Globus pallidus (tissue), 1 donor: ENCODE measurements at regions not wholly inside any gene's neighbourhood (a gene's known extent, or its start where the extent isn't known, plus 50 kb on each side); places are given as distances from the start of the nearest gene placed in this dataset.
"Not testable (repeated sequence)": the region's sequence is repeated elsewhere in the genome, so short reads cannot be mapped to it uniquely, and the experiment has no call there.

ENCODE experiments used
- DNase-seq: peaks from one replicate; pipeline ENCODE4 v3.0.0-alpha.2; 2015; ENCODE audit warnings: low spot score

DNA sequence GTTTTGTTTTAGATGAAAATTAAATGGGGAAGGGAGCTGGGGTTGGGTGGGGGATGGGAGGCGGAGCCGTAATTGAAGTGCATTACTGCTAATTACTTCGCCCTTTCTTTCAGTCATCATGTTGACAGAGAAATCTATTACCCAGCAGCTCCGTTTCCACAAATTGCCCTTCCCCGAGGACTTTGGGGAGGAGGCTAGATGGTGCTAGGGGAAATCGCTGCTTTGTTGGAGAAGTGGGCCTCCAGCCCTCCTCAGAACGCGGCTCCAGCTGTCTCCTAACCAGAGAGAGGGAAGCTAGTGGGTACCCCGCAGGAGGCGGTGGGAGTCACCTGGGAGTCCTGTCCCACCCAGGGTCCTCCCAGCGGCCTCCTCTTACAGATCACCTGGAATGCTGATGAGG lies 130.9 kb upstream of the MYCN start:
- DNase-seq: no peak

DNA sequence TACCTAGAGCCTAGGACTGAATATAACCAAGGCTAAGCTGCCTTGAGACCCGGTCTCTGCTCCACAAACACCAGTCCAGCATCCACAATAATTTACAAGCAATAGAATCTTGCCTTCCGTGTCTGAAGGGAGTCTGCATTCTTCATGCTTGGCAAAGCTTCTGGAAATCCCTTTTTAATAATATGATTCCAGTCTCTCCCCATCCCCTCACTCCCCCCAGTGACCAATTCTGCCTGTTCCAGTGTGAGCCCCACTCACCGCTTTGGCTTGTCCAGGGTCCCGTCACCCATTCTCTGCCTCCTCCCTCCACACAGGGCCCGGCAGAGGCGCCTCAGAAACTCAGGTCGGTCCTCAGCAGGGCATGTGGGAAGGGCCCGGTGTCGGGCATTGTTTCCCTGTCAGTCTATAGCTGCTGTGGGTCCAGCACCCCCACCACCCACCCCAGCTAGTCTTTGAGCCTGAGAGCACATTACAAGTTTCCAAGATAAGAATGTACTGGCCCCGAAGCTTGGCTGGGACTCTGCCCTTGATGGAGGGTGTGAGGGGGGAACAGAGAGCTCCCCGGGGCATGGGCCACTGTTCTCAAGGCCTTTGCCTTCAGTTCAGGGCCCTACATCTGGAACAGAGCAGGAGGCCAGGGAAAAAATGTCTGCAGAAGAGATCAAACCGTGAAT lies 129.7 kb upstream of the MYCN start:
- no peak for DNase-seq

DNA sequence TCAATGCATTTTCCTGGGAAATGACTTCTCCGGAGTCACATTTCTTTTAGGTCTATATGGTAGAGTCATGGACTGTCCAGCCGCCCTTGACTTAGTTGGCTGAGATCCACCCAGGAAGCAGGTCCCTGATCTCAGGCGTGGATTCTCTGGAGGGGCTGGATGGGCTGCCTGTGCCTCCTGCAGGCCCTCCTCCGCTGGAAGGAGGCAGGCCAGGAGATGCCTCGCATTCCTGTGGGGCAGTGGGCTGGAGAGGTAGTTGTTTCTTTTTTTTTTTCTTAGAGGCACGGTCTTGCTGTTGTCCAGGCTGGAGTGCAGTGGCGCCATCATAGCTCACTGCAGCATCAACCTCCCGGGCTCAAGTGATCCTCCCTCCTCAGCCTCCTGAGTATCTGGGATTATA lies 129.0 kb upstream of the MYCN start:
- DNase-seq: no peak

DNA sequence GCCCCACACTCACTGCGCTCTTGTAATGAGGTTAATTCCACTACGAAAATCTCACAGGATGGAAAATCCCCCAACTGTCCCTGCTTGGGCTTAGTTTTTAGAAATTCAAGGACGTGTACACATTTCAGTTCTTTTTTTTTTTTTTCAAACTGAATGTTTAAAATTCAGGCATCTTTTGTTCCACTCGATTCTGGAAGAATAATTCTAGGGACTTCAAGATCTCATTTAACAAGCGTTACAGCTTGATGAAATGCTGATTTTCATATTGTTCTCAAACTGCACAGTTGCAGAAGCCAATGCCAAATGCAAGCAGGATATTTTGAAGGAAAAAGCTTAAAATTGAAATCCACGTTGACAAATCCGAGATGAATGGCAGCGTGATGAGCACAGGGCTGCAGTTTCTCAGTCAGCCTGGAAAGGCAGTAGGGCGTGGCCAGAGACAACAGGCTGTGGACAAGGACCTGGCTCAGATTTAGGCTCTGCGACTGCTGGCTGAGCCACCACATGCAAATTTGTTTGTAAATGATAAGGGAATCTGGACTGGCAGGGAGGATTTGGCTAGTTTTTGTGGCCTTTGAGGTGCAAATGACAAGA lies 128.1 kb upstream of the MYCN start:
- no peak for DNase-seq

DNA sequence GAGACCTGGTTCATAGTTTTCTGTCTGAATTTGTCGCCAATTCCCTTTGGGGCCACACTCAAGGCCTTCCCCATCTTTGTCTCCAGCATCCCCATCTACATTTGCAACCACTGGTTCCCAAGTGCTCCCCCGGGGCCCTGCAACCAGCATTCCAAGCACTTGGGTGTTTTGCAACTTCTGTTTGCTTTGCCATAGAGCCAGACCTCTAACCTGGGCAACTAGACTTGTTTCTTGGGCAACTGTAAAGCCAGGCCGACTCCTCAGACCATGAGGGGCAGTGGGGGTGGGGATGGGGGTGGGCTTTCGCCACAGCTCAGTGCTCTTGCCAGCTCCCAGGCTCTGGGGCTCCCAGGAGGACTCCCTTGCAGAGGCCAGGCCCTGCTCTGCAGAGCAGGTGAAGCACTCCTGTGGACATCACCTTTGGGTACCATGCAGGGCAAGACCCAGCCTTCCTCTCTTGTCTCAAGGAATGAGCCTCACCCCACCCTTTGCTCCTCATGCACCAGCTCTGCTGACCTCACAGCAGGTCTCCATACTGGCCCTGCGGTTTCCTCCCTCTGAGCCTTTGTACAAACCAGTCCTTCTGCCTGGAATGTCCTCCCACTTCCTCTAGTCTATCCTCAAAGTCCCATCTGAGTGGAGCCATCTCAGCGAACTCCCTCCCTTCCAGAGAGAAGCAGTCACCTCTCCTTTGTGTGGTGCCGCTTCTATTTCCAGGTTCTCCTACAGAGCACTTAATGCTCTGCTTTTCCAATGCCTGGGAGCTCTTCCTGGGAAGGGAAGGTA lies 126.7 kb upstream of the MYCN start:
- DNase-seq: no peak

DNA sequence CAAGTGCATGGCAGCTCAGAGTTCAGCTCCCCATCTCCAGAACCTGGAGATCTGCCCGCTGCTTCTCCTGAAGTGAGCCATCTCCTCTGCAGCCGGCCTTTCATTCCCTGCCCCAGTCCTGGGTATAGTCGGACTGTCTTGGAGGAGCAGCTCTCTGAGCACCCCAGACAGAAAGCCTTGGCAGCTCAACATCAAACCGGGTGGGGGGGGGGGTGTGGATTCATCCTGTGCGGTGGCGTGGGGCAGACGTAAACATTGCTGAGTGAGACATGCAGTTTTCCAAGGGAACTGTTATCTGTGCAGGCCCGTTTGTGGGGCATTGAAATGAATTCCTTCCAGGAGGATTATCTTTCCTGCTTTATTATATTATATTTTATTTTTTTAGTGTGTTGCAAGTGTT lies 125.9 kb upstream of the MYCN start:
- DNase-seq: no peak

DNA sequence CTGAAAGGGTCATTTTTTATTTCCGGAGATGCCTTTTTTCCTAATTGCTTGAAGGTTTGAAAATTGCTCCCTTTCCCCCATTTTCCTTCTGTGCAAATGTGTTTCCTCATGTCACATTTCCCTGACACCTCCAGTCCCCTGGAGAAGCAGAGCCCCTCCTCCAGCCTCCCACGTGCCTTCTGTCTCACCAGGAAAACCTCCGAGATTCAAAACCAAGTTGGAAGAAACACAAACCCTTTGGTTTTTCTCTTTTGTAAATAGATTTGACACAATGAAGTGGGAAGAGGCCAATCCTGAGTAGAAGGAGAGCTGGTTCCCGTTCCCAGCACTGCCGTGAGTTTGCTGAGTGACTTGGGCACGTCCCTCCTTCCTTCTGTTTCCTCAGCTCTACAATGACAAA lies 125.4 kb upstream of the MYCN start:
- DNase-seq: no peak

DNA sequence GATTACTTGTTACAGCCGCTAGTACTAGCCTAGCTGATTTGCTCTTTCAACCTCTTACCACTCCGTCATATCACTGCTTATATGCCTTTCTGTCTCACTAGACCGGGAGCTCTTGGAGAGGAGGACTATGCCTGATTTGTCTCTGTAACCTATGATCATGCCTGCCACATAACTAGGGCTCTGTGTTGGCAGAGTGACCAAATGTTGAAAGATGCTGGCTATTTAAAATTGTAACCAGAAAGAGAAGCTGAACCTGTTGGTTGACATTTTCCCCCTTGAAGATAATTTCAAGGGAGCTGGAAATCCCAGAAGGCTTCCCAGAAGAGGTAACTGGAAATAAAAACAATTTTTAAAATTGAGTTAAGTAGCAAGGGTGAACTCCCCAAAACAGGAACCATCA lies 124.1 kb upstream of the MYCN start:
- no peak for DNase-seq

DNA sequence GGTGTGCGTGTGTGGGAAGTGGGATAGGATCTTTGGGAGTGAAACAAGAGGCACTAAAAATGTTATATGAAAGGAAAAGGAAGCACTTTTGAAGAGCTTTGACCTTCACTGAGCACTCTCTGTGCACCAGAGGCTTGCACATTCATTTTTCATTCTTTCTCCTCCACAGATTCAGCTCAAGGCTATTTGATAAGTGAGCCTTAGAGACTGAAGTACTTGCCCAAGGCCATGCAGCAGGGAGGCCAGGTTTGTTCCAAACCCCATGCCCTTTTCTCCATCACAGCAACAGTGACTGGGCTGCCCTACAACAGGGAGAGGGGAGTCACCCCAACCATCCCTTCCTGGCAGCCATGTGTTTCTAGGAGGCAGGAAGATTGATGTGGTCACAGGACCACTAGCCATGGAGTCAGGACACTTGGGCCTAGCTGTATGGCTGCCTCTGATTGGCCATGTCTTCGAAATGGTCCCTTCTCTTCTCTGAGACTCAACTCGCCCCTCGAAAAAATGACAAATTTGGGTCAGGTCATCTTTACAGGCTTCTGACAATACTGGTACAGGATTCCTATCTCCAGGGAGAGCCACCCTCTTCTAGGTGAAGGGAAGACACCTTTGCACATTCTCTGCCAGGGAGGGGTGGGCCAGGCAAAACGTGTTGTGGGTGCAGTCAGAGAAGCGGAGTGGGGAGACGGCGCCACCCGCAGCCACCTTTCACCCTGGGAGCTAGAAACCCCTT lies 123.5 kb upstream of the MYCN start:
- no peak for DNase-seq

GRCh38 chr2:15817748-15818147 lies 122.6 kb upstream of the MYCN start:
- DNase-seq: no peak

DNA sequence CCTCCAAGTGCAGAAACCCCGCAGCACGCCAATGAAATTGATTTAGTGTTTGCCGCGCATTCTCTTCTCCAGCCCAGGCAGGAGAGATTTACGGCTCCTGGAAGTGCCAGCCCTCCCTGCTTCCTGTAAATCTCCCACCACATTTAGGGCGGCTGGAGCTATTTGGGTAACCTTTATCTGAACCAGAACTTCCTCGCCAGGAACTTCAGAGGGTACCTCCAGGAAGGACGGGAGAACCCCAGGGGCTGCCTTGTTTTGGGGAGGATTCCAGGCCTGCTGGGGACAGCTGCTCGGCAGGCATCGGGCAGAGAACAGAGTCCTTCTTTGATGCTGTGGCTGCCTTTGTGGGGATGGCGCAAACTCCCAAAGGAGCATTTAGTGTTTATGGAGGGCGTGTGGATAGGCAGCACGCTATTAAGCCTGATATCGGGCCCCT lies 122.0 kb upstream of the MYCN start:
- no peak for DNase-seq

DNA sequence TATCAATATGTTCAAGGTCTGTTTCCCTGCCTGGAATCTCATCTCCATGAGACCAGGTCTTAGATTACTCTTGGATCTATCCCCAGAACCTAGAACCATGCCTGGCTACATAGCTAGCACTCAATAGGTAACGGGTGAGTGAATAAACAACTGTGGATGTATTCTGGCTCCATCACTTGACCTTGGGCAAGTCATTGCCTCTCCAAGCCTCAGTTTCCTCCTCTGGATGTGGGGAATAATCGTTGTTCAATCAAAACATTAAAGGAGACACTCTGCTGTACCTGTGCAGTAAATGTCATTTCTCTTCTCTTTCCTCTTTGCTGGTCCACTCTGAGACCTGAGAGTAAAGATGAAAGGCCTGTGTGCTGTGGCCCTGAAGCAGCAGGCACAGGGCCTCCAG lies 121.5 kb upstream of the MYCN start:
- no peak for DNase-seq

DNA sequence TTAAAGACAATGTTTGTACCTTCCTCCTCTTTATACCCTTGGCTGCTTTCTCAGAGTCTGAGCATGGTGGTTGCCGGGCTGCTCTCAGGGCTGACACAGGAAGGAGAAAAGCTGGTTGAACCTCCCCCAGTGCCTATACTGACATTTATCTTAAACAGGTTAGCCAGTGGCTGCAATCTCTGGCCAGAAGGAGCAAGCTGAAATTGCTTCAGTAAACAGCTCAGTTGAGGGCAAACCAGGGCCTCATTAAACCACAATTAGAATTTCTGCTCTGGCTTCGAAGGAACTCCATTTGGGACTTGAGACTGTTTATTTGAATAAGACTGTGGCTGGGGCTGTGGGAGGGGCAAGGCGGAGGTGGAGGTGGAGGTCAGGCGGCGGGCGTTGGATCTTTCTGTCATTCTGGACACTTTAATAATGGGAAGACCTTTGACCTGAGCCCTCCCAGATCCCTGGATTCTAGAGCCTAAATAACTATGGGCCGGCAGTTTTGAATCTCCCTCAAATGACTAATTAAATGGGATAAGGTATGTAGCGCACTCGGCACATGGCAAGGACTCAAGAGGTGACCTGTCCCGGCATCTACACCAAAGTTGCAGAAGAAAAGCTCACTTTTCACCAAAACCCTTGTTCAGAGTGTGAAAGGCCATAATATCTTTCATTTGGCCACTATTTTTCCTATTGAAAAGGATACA lies 120.6 kb upstream of the MYCN start:
- DNase-seq: no peak

GRCh38 chr2:15820257-15820566 lies 120.1 kb upstream of the MYCN start:
- no peak for DNase-seq

DNA sequence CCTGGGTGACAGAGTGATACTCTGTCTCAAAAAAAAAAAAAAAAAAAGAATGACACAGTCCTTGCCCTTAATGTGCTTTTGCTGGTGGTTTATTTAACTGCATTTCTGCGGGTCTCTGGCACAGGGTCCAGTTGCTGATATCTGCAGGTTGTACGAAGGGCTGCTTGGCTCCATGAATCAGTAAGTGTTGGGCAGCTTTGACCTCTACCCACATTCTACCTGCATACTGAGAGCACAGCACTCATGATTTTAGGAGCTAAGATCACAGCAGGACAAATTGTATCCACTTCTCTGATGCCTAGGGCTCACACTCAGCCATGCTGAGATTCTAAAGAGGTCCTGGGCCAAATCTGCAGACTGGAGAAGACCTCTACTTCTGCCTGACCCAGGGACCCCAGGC lies 119.4 kb upstream of the MYCN start:
- DNase-seq: no peak

DNA sequence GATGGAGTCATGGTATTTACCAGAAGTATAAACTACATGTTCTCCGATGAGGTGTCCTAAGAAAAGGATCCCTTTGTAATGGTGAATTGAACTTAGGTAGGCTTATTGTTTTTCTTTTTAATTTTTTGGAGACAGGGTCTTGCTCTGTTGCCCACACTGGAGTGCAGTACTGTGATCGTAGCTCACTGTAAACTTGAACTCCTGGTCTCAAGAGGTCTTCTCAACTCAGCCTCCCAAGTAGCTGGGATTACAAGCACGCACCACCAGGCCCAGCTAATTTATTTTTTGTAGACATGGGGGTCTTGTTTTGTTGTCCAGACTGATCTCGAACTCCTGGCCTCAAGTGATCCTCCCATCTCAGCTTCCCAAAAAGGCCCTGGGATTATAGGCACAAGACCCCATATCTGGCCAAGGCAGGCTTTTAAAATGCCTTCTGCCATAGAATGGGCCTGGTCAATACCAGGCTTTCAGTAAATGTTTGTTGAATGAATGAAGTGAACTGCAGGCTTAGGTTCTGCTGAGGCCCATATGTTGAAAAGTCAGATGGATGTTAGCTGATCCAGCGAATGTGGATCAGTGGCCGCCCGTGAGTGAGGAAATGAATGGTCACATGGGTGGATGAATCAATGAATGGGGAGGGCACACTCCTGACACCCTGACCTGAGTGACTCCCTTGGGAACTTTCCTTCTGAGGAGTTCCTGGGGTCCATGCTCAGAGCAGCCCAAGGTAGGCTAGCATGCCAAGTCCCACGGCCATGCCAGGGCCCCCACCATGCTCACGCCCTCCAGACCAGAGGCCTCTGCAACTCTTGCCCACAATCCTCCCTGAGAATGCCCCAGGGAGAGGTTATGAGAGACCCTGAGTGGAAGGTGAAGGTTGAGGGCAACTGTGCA lies 118.0 kb upstream of the MYCN start:
- DNase-seq: no peak

- no peak for DNase-seq
Observed at GRCh38 chr2:15823459-15824396, 116.6 kb upstream of the MYCN start.

DNA sequence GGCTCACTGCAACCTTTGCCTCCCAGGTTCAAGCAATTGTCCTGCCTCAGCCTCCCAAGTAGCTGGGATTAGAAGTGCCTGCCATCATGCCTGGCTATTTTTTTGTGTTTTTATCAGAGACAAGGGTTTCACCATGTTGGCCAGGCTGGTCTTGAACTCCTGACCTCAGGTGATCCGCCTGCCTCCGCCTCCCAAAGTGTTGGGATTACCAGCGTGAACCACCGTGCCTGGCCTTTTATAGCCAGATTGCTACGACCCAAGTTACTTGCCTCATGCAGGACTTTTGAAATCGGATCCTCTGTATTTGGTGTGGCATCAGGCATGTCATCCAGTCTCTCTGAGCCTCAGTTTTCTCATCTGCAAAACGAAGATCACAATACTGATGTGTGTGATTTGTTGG lies 115.9 kb upstream of the MYCN start:
- not testable (repeated sequence) for DNase-seq

GRCh38 chr2:15825276-15825980 lies 114.9 kb upstream of the MYCN start:
- DNase-seq: no peak
